ENCODE measurements at regions not wholly inside any gene's neighbourhood (a gene's known extent, or its start where the extent isn't known, plus 50 kb on each side); places are given as distances from the start of the nearest gene placed in this dataset.

DNA sequence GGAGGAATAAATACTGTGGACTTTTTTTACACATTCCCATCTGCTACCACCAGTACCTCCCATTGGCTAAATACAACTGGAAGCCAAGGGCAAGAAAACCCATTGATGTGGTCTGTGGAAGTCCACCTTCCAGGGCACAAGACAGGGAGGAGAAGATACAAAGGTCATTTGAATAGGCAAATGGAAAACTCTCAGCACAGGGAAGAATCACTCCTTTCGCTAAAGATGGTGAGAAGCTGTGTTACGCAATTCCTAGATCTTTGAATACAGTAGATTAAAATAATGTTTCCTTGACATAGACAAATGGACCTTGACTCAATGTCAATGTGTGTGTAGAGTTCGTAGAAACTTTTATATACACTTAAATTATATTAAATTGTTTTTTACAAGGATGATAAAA lies 70.9 kb upstream of the ERBB4 start:
- no peaks in the 10 kb centered on the region for H3K36me3 Mint-ChIP-seq
- ATAC-seq (ENCODE audit: low read depth in 2 of 2) (no peak), DNase-seq (no peak)
- H3K27me3 Mint-ChIP-seq: no peaks in the 10 kb centered on the region
- H3K4me1 Mint-ChIP-seq: no peaks in the 10 kb centered on the region
- no peaks in the 10 kb centered on the region for H3K36me3 ChIP-seq (ENCODE audit: control insufficient read depth, insufficient read depth, low read length)
- H3K27ac ChIP-seq (ENCODE audit: insufficient read depth, low read length, poor library complexity, severe bottlenecking): no peak overlapping the region
- peaks cover 0 to 3% (median 0%) of the 10 kb centered on the region in 7 donors for H3K9me3 Mint-ChIP-seq
- H3K9me3 ChIP-seq (ENCODE audit: control insufficient read depth in 2 of 2, low read length in 2 of 2): no peaks in the 10 kb centered on the region
- H3K27ac Mint-ChIP-seq: no peak overlapping the region
- no peaks in the 10 kb centered on the region for H3K27me3 ChIP-seq (ENCODE audit: control insufficient read depth, insufficient read depth, low read length)
- H3K4me3 ChIP-seq (ENCODE audit: low read depth, low read length): no peak overlapping the region
- no peaks in the 10 kb centered on the region for H3K4me1 ChIP-seq (ENCODE audit: control insufficient read depth, insufficient read depth, low read length, poor library complexity, severe bottlenecking)
- no peak overlapping the region for H3K4me3 Mint-ChIP-seq

- no peak overlapping the region for H3K27ac Mint-ChIP-seq
- H3K27ac ChIP-seq (ENCODE audit: insufficient read depth, low read length, poor library complexity, severe bottlenecking): no peak overlapping the region
- H3K4me3 Mint-ChIP-seq: no peak overlapping the region
- no peaks in the 10 kb centered on the region for H3K36me3 Mint-ChIP-seq
- no peaks in the 10 kb centered on the region for H3K27me3 Mint-ChIP-seq
- H3K9me3 ChIP-seq (ENCODE audit: control insufficient read depth in 2 of 2, low read length in 2 of 2): no peaks in the 10 kb centered on the region
- no peaks in the 10 kb centered on the region for H3K27me3 ChIP-seq (ENCODE audit: control insufficient read depth, insufficient read depth, low read length)
- no peaks in the 10 kb centered on the region for H3K4me1 ChIP-seq (ENCODE audit: control insufficient read depth, insufficient read depth, low read length, poor library complexity, severe bottlenecking)
- no peak overlapping the region for H3K4me3 ChIP-seq (ENCODE audit: low read depth, low read length)
- no peaks in the 10 kb centered on the region for H3K36me3 ChIP-seq (ENCODE audit: control insufficient read depth, insufficient read depth, low read length)
- no peaks in the 10 kb centered on the region for H3K9me3 Mint-ChIP-seq
- DNase-seq (no peak), ATAC-seq (ENCODE audit: low read depth in 2 of 2) (no peak)
- H3K4me1 Mint-ChIP-seq: no peaks in the 10 kb centered on the region
These were observed 68.5 kb upstream of the ERBB4 start for GRCh38 chr2:212607080-212607479.

- Mint-ChIP-seq H3K4me3 (no peak overlapping the region), H3K27ac (no peak overlapping the region)
These were observed 67.6 kb upstream of the ERBB4 start for GRCh38 chr2:212606232-212606631.

DNA sequence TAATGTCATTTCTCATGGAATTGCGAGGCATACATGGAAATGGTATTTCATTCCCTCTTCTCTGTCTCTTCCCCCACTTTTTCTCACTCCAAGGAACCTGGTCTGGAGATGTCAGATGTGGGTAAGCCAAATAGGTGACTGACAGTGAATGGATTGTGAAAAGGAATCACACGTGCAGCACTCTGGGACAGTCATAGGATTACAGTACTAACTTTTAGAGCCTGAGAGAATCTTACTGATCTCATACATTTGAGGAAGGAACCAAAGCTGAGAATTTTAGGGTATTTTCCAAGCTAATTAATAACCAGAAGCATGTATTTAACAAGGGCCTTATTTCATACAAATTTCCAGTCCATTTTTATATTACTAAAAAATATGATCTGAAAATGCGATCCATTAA lies 58.1 kb upstream of the ERBB4 start:
- Histone ChIP-seq H3K9me3 (ENCODE audit: control insufficient read depth in 2 of 2, low read length in 2 of 2) (no peaks in the 10 kb centered on the region), H3K27ac (ENCODE audit: insufficient read depth, low read length, poor library complexity, severe bottlenecking) (no peak overlapping the region), H3K4me3 (ENCODE audit: low read depth, low read length) (no peak overlapping the region), H3K27me3 (ENCODE audit: control insufficient read depth, insufficient read depth, low read length) (no peaks in the 10 kb centered on the region), H3K4me1 (ENCODE audit: control insufficient read depth, insufficient read depth, low read length, poor library complexity, severe bottlenecking) (no peaks in the 10 kb centered on the region), H3K36me3 (ENCODE audit: control insufficient read depth, insufficient read depth, low read length) (no peaks in the 10 kb centered on the region)
- H3K27me3 Mint-ChIP-seq: peaks cover 5% of the 10 kb centered on the region
- H3K4me1 Mint-ChIP-seq: no peaks in the 10 kb centered on the region
- peaks cover 0 to 1% (median 0%) of the 10 kb centered on the region in 7 donors for H3K9me3 Mint-ChIP-seq
- DNase-seq: no peak
- H3K27ac Mint-ChIP-seq: no peak overlapping the region
- no peaks in the 10 kb centered on the region for H3K36me3 Mint-ChIP-seq
- H3K4me3 Mint-ChIP-seq: no peak overlapping the region
- no peak for ATAC-seq (ENCODE audit: low read depth in 2 of 2)

More at GRCh38 chr2:212606232-212606631, 67.6 kb upstream of the ERBB4 start:
- Histone ChIP-seq H3K4me3 (ENCODE audit: low read depth, low read length) (no peak overlapping the region), H3K4me1 (ENCODE audit: control insufficient read depth, insufficient read depth, low read length, poor library complexity, severe bottlenecking) (no peaks in the 10 kb centered on the region), H3K27me3 (ENCODE audit: control insufficient read depth, insufficient read depth, low read length) (no peaks in the 10 kb centered on the region), H3K27ac (ENCODE audit: insufficient read depth, low read length, poor library complexity, severe bottlenecking) (no peak overlapping the region), H3K9me3 (ENCODE audit: control insufficient read depth in 2 of 2, low read length in 2 of 2) (no peaks in the 10 kb centered on the region), H3K36me3 (ENCODE audit: control insufficient read depth, insufficient read depth, low read length) (no peaks in the 10 kb centered on the region)
- H3K27me3 Mint-ChIP-seq: no peaks in the 10 kb centered on the region
- H3K9me3 Mint-ChIP-seq: no peaks in the 10 kb centered on the region
- DNase-seq (no peak), ATAC-seq (ENCODE audit: low read depth in 2 of 2) (no peak)
- H3K4me1 Mint-ChIP-seq: no peaks in the 10 kb centered on the region
- H3K36me3 Mint-ChIP-seq: no peaks in the 10 kb centered on the region

DNA sequence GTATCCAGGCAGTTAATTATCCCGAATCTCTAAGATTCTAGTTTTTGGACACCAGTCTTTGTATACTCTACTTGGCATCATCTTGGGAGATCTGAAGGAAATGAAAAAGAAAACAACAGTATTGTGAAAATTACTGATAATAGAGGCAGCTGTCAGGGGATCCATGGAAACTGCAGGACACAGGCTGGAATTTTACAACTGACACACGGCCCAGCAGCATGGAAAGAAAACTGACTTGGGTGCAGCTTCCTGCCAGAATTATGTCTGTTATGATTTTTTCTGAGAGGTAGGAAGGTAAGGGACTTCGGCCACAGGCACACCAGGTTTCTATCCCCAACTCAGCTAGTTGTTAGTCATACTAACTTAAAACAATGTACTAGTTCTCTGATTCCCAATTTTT lies 57.7 kb upstream of the ERBB4 start:
- Mint-ChIP-seq H3K36me3 (no peaks in the 10 kb centered on the region), H3K27ac (no peak overlapping the region), H3K4me1 (no peaks in the 10 kb centered on the region), H3K27me3 (peaks cover 5% of the 10 kb centered on the region), H3K9me3 (peaks cover 0 to 1% (median 0%) of the 10 kb centered on the region in 7 donors), H3K4me3 (no peak overlapping the region)
- Histone ChIP-seq H3K27ac (ENCODE audit: insufficient read depth, low read length, poor library complexity, severe bottlenecking) (no peak overlapping the region), H3K36me3 (ENCODE audit: control insufficient read depth, insufficient read depth, low read length) (no peaks in the 10 kb centered on the region), H3K4me1 (ENCODE audit: control insufficient read depth, insufficient read depth, low read length, poor library complexity, severe bottlenecking) (no peaks in the 10 kb centered on the region), H3K4me3 (ENCODE audit: low read depth, low read length) (no peak overlapping the region), H3K9me3 (ENCODE audit: control insufficient read depth in 2 of 2, low read length in 2 of 2) (no peaks in the 10 kb centered on the region), H3K27me3 (ENCODE audit: control insufficient read depth, insufficient read depth, low read length) (no peaks in the 10 kb centered on the region)
- ATAC-seq (ENCODE audit: low read depth in 2 of 2) (no peak), DNase-seq (no peak)

GRCh38 chr2:212595036-212595654 lies 56.5 kb upstream of the ERBB4 start:
- Mint-ChIP-seq H3K9me3 (peaks cover 0 to 1% (median 0%) of the 10 kb centered on the region in 7 donors), H3K4me3 (no peak overlapping the region), H3K36me3 (no peaks in the 10 kb centered on the region), H3K27ac (no peak overlapping the region), H3K4me1 (no peaks in the 10 kb centered on the region), H3K27me3 (peaks cover 5% of the 10 kb centered on the region)
- Histone ChIP-seq H3K36me3 (ENCODE audit: control insufficient read depth, insufficient read depth, low read length) (no peaks in the 10 kb centered on the region), H3K9me3 (ENCODE audit: control insufficient read depth in 2 of 2, low read length in 2 of 2) (no peaks in the 10 kb centered on the region), H3K4me1 (ENCODE audit: control insufficient read depth, insufficient read depth, low read length, poor library complexity, severe bottlenecking) (no peaks in the 10 kb centered on the region), H3K27ac (ENCODE audit: insufficient read depth, low read length, poor library complexity, severe bottlenecking) (no peak overlapping the region), H3K4me3 (ENCODE audit: low read depth, low read length) (no peak overlapping the region), H3K27me3 (ENCODE audit: control insufficient read depth, insufficient read depth, low read length) (no peaks in the 10 kb centered on the region)
- ATAC-seq (ENCODE audit: low read depth in 2 of 2) (no peak), DNase-seq (peak in 1 of 3 donors; percentile 15)

DNA sequence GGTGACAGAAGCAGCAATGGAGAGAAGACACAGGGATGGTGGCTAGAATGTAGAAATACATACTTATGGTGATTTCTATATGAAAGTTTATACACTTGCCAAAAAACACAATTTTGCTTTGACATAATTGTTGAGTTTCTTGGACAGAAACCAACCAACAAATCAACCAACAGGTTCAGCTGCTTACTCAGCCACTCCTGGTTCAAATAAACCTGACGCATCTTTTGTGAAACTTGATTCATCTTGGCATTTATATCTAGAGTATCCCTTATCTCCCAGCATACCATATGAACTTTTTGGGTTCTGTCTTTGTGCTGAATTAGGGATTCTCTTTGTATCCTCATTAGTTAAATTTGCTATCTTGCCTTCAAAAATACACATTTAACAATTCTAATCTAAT lies 54.1 kb upstream of the ERBB4 start:
- H3K4me3 ChIP-seq (ENCODE audit: low read depth, low read length): no peak overlapping the region
- H3K27me3 ChIP-seq (ENCODE audit: control insufficient read depth, insufficient read depth, low read length): no peaks in the 10 kb centered on the region
- Mint-ChIP-seq H3K4me3 (no peak overlapping the region), H3K27ac (no peak overlapping the region), H3K36me3 (no peaks in the 10 kb centered on the region), H3K4me1 (no peaks in the 10 kb centered on the region), H3K9me3 (peaks cover 0 to 1% (median 0%) of the 10 kb centered on the region in 7 donors), H3K27me3 (peaks cover 9% of the 10 kb centered on the region)
- ATAC-seq (ENCODE audit: low read depth in 2 of 2) (no peak), DNase-seq (no peak)
- H3K36me3 ChIP-seq (ENCODE audit: control insufficient read depth, insufficient read depth, low read length): no peaks in the 10 kb centered on the region
- no peaks in the 10 kb centered on the region for H3K4me1 ChIP-seq (ENCODE audit: control insufficient read depth, insufficient read depth, low read length, poor library complexity, severe bottlenecking)
- no peaks in the 10 kb centered on the region for H3K9me3 ChIP-seq (ENCODE audit: control insufficient read depth in 2 of 2, low read length in 2 of 2)
- no peak overlapping the region for H3K27ac ChIP-seq (ENCODE audit: insufficient read depth, low read length, poor library complexity, severe bottlenecking)

Data from CD4-positive, CD25-positive, alpha-beta regulatory T cell (primary cell).